Smooth muscle cell (in vitro differentiated cells): ENCODE measurements at regions not wholly inside any gene's neighbourhood (a gene's known extent, or its start where the extent isn't known, plus 50 kb on each side); places are given as distances from the start of the nearest gene placed in this dataset.

ENCODE experiments used
- DNase-seq: peaks from one replicate; lab custom pipeline; 2025; ENCODE audit not compliant: unreplicated experiment; lab: John Stamatoyannopoulos, UW
- H2AFZ ChIP-seq: fragments of 200-600 bp; sonication (generic); 2 replicates; pipeline ENCODE4 v1.6.0; 2016; ENCODE audit warnings: antibody characterized with exemption, low read depth, mild to moderate bottlenecking
- H3F3A ChIP-seq: fragments of 200-600 bp; sonication (generic); 2 replicates; pipeline ENCODE4 v1.6.0; 2017; ENCODE audit warnings: antibody characterized with exemption, low read depth
- H3K27ac ChIP-seq: fragments of 200-600 bp; sonication (generic); 2 replicates; pipeline ENCODE4 v1.5.1; 2016; ENCODE audit warnings: low read depth, mild to moderate bottlenecking
- H3K27me3 ChIP-seq: fragments of 200-600 bp; sonication (generic); 2 replicates; pipeline ENCODE4 v1.6.1; 2016; ENCODE audit warnings: low read depth, mild to moderate bottlenecking
- H3K36me3 ChIP-seq: fragments of 200-600 bp; sonication (generic); 2 replicates; pipeline ENCODE4 v1.5.1; 2016; ENCODE audit warnings: low read depth
- H3K4me1 ChIP-seq: fragments of 200-600 bp; sonication (generic); 2 replicates; pipeline ENCODE4 v1.5.1; 2016; ENCODE audit warnings: low read depth
- H3K4me2 ChIP-seq: fragments of 200-600 bp; sonication (generic); 2 replicates; pipeline ENCODE4 v1.6.0; 2016; ENCODE audit warnings: mild to moderate bottlenecking
- H3K4me3 ChIP-seq: fragments of 200-600 bp; sonication (generic); 2 replicates; pipeline ENCODE4 v1.5.1; 2016; ENCODE audit warnings: mild to moderate bottlenecking
- H3K79me2 ChIP-seq: fragments of 200-600 bp; sonication (generic); 2 replicates; pipeline ENCODE4 v1.6.0; 2016; ENCODE audit warnings: low read depth, mild to moderate bottlenecking
- H3K9ac ChIP-seq: fragments of 200-600 bp; sonication (generic); 2 replicates; pipeline ENCODE4 v1.6.0; 2016; ENCODE audit warnings: low read depth
- H3K9me3 ChIP-seq: fragments of 200-600 bp; sonication (generic); replicated peaks from 2 replicates; pipeline ENCODE4 v1.5.1; 2016; ENCODE audit warnings: low read depth
- H4K20me1 ChIP-seq: fragments of 200-600 bp; sonication (generic); 2 replicates; pipeline ENCODE4 v1.6.0; 2016; ENCODE audit warnings: low read depth
- WGBS: methylation state at CpG from one replicate; pipeline ENCODE4 v1.1.7; 2016; ENCODE audit warnings: low lambda C conversion rate; 5-methylcytosine and 5-hydroxymethylcytosine counted together
- TF ChIP-seq, protein P1 (sequence below): fragments of 200-600 bp; sonication (generic); IDR thresholded peaks from 2 replicates; pipeline ENCODE4 v1.5.1; 2017; ENCODE audit warnings: borderline replicate concordance, mild to moderate bottlenecking, antibody characterized with exemption; ENCODE audit not compliant: insufficient read depth, poor library complexity, severe bottlenecking

DNA sequence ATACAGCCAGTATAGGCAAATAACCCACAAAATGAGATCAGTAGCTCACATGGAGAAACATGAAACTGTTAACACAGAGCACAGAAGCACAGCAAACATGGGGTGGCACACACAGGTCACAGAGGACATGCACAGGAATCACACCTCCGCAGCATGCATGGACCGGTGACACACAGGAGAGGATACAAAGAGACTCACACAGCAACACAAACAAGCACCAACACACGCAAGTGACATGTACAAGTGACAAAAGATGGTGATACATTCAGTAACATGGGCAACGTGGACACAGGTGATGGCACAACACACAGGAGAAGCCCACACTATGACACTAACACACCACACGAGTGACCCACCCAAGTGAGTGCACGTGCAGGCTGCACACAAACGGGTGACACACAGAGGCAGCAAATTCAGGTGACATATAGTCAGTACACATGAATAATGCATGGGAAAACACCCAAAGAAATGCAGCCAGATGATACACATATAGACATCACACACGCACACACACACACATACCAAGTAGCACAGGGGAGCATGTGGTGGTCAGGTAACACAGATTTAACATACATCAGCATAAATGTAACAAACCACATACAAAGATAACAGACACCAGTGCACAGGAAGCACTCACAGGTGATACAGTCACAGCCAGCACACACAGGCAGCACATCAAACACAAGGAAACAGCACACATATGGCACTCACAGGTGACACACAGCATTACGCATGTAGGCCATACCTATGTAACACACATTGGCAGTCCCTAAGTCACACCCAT is 216.0 kb upstream of the SFSWAP start:
- H4K20me1 ChIP-seq: no peaks in the 10 kb centered on the region
- no peaks in the 10 kb centered on the region for H3K36me3 ChIP-seq
- H3F3A ChIP-seq: no peaks in the 10 kb centered on the region
- H2AFZ ChIP-seq: no peak overlapping the region
- no peak for DNase-seq
- WGBS: 88% methylated on average over 9 of the region's 9 CpGs
- no peak overlapping the region for H3K4me3 ChIP-seq
- TF ChIP-seq, protein P1, sequence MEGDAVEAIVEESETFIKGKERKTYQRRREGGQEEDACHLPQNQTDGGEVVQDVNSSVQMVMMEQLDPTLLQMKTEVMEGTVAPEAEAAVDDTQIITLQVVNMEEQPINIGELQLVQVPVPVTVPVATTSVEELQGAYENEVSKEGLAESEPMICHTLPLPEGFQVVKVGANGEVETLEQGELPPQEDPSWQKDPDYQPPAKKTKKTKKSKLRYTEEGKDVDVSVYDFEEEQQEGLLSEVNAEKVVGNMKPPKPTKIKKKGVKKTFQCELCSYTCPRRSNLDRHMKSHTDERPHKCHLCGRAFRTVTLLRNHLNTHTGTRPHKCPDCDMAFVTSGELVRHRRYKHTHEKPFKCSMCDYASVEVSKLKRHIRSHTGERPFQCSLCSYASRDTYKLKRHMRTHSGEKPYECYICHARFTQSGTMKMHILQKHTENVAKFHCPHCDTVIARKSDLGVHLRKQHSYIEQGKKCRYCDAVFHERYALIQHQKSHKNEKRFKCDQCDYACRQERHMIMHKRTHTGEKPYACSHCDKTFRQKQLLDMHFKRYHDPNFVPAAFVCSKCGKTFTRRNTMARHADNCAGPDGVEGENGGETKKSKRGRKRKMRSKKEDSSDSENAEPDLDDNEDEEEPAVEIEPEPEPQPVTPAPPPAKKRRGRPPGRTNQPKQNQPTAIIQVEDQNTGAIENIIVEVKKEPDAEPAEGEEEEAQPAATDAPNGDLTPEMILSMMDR: no peak
- no peaks in the 10 kb centered on the region for H3K4me1 ChIP-seq
- no peak overlapping the region for H3K4me2 ChIP-seq
- peaks cover 11% of the 10 kb centered on the region for H3K27me3 ChIP-seq
- no peak overlapping the region for H3K27ac ChIP-seq
- H3K79me2 ChIP-seq: no peaks in the 10 kb centered on the region
- H3K9me3 ChIP-seq: no peaks in the 10 kb centered on the region
- H3K9ac ChIP-seq: no peak overlapping the region

DNA sequence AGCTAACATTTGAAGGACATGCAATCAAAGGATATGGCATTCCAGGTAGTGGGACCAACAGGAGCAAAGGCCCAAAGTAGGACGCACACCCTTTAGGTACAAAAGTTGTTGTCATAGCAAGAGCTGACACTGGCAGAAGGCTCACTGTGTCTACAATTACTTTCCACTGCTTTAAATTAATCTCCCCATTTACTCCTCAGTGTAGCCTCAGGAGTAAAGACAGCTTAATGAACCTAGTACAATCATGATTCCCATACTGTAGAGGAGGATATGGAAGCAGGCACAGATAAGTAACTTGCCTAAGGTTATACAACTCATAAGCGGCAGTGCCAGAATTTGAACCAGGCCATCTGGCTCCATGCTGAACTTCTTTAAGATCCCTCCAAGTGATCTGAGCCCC is 212.9 kb upstream of the SFSWAP start:
- no peaks in the 10 kb centered on the region for H3F3A ChIP-seq
- H3K4me1 ChIP-seq: no peaks in the 10 kb centered on the region
- no peaks in the 10 kb centered on the region for H3K79me2 ChIP-seq
- no peak overlapping the region for H2AFZ ChIP-seq
- peaks cover 11% of the 10 kb centered on the region for H3K27me3 ChIP-seq
- TF ChIP-seq, protein P1: no peak
- no peaks in the 10 kb centered on the region for H3K36me3 ChIP-seq
- no peaks in the 10 kb centered on the region for H3K9me3 ChIP-seq
- WGBS: 92% methylated on average over 2 of the region's 2 CpGs
- no peak overlapping the region for H3K4me3 ChIP-seq
- no peak overlapping the region for H3K4me2 ChIP-seq
- no peak overlapping the region for H3K27ac ChIP-seq
- DNase-seq: no peak
- no peaks in the 10 kb centered on the region for H4K20me1 ChIP-seq
- H3K9ac ChIP-seq: no peak overlapping the region

DNA sequence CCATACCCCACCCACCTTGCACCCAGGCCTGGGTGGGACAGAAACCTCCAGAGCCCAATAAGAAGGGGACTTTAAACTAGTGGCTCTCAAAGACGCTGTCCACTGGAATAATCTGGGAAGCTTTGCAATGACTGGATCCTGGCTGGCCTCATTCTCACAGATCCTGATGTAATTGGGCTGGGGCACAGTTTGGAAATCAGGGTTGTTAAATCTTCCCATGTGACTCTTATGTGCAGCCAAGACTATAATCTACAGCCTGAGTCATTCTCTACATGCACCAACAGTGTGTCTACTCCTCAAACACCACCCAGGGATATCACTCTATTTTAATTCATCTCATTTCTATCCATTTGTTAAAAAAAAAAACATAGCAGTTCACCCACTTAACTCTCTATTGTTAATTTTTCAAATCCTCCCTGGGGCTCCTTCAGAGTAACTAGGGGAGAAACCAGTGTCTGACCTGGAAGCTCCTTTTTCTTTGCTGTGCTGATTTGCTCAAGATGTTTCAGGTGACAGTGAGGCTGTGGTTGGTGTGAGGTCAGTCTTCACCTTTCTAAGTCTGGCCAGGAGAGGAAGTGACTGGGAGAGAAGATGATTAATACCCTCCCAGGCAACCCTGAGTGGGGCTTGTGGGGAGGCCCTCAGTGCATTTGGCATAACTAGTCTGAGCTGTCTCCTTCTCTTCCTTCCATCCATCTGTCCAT is 211.6 kb upstream of the SFSWAP start:
- H3K36me3 ChIP-seq: no peaks in the 10 kb centered on the region
- H3K9me3 ChIP-seq: no peaks in the 10 kb centered on the region
- no peak overlapping the region for H3K9ac ChIP-seq
- H4K20me1 ChIP-seq: no peaks in the 10 kb centered on the region
- DNase-seq: no peak
- no peaks in the 10 kb centered on the region for H3K4me1 ChIP-seq
- H3K27me3 ChIP-seq: peaks cover 11% of the 10 kb centered on the region
- WGBS: 53% methylated on average over 1 of the region's 1 CpG
- no peaks in the 10 kb centered on the region for H3F3A ChIP-seq
- H3K27ac ChIP-seq: no peak overlapping the region
- TF ChIP-seq, protein P1: no peak
- no peaks in the 10 kb centered on the region for H3K79me2 ChIP-seq
- no peak overlapping the region for H3K4me3 ChIP-seq
- H3K4me2 ChIP-seq: no peak overlapping the region
- H2AFZ ChIP-seq: no peak overlapping the region

DNA sequence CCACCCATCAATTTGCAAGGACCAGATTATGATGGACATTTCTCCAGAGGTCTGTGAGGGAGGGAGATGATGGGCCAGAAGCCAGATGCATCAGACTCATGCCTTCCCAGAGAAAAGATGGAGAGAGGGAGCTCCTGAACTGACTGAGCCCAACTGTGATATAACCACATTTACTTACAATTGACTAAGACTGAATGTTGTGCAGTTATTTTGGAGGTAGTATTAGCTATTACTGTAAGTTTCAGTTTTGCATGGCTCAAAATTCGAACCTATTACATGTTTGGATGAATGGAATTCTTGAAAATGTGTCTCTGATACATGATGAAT is 211.1 kb upstream of the SFSWAP start:
- Histone ChIP-seq H3F3A (no peaks in the 10 kb centered on the region), H3K36me3 (no peaks in the 10 kb centered on the region), H3K4me1 (no peaks in the 10 kb centered on the region), H3K4me3 (no peak overlapping the region), H3K9ac (no peak overlapping the region), H3K27me3 (peaks cover 11% of the 10 kb centered on the region), H3K4me2 (no peak overlapping the region), H3K9me3 (no peaks in the 10 kb centered on the region), H3K79me2 (no peaks in the 10 kb centered on the region), H4K20me1 (no peaks in the 10 kb centered on the region), H3K27ac (no peak overlapping the region), H2AFZ (no peak overlapping the region)
- no peak for DNase-seq
- WGBS: 70% methylated on average over 1 of the region's 1 CpG
- TF ChIP-seq, protein P1: no peak
